Panc1 (cell line): ENCODE measurements at regions not wholly inside any gene's neighbourhood (a gene's known extent, or its start where the extent isn't known, plus 50 kb on each side); places are given as distances from the start of the nearest gene placed in this dataset.

Experiments
- POLR2AphosphoS5 ChIP-seq: IDR thresholded peaks from 2 replicates; pipeline ENCODE4 v1.6.1; 2012; ENCODE audit warnings: mild to moderate bottlenecking, low read depth, low read length, moderate library complexity
- SIN3A ChIP-seq: IDR thresholded peaks from 2 replicates; pipeline ENCODE4 v1.6.1; 2012; ENCODE audit warnings: low read depth, mild to moderate bottlenecking, low read length, moderate library complexity, borderline replicate concordance; ENCODE audit not compliant: insufficient read depth
- TCF7L2 ChIP-seq: IDR thresholded peaks from 2 replicates; pipeline ENCODE4 v1.6.1; 2011; ENCODE audit warnings: mild to moderate bottlenecking, low read depth, low read length, inconsistent platforms
- TF ChIP-seq, protein P1 (sequence below): fragments of 450-650 bp; IDR thresholded peaks from 2 replicates; pipeline ENCODE4 v1.5.1; 2017; ENCODE audit warnings: mild to moderate bottlenecking
- TF ChIP-seq, protein P2 (sequence below), 2 experiments: IDR thresholded peaks; 2 replicates each; pipeline ENCODE4 v1.6.1; 2011 to 2012; ENCODE audit warnings: low read depth in 2 of 2, control low read depth in 1 of 2, low read length in 1 of 2, mild to moderate bottlenecking in 1 of 2, moderate library complexity in 1 of 2; ENCODE audit not compliant: insufficient read depth in 1 of 2

DNA sequence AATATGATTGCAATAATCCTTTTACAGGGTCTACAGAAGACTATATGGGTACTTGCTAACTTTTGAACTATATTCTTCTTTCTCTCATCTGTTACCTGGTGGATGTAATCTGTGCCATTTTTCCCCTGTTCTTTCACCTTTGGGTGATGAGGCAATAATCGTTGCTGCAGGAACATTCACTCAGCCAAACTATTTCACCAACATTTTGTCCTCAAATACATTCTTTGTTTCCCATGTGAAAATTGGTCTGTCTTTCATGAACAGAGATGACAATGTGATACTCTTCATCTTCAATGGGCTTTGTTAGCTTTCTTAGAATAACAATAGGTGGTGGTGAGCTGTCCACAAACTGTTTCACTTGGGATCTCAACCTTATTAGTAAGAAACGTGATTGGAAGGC lies 52.1 kb upstream of the CAPRIN1 start:
- TF ChIP-seq, protein P1, sequence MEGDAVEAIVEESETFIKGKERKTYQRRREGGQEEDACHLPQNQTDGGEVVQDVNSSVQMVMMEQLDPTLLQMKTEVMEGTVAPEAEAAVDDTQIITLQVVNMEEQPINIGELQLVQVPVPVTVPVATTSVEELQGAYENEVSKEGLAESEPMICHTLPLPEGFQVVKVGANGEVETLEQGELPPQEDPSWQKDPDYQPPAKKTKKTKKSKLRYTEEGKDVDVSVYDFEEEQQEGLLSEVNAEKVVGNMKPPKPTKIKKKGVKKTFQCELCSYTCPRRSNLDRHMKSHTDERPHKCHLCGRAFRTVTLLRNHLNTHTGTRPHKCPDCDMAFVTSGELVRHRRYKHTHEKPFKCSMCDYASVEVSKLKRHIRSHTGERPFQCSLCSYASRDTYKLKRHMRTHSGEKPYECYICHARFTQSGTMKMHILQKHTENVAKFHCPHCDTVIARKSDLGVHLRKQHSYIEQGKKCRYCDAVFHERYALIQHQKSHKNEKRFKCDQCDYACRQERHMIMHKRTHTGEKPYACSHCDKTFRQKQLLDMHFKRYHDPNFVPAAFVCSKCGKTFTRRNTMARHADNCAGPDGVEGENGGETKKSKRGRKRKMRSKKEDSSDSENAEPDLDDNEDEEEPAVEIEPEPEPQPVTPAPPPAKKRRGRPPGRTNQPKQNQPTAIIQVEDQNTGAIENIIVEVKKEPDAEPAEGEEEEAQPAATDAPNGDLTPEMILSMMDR: no peak
- TF ChIP-seq SIN3A: no peak
- no peak for TF ChIP-seq POLR2AphosphoS5
- no peak for TF ChIP-seq TCF7L2
- TF ChIP-seq, protein P2, sequence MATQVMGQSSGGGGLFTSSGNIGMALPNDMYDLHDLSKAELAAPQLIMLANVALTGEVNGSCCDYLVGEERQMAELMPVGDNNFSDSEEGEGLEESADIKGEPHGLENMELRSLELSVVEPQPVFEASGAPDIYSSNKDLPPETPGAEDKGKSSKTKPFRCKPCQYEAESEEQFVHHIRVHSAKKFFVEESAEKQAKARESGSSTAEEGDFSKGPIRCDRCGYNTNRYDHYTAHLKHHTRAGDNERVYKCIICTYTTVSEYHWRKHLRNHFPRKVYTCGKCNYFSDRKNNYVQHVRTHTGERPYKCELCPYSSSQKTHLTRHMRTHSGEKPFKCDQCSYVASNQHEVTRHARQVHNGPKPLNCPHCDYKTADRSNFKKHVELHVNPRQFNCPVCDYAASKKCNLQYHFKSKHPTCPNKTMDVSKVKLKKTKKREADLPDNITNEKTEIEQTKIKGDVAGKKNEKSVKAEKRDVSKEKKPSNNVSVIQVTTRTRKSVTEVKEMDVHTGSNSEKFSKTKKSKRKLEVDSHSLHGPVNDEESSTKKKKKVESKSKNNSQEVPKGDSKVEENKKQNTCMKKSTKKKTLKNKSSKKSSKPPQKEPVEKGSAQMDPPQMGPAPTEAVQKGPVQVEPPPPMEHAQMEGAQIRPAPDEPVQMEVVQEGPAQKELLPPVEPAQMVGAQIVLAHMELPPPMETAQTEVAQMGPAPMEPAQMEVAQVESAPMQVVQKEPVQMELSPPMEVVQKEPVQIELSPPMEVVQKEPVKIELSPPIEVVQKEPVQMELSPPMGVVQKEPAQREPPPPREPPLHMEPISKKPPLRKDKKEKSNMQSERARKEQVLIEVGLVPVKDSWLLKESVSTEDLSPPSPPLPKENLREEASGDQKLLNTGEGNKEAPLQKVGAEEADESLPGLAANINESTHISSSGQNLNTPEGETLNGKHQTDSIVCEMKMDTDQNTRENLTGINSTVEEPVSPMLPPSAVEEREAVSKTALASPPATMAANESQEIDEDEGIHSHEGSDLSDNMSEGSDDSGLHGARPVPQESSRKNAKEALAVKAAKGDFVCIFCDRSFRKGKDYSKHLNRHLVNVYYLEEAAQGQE (IDR thresholded peaks at IDR 0.05; ENCODE audit: insufficient read depth in 1 of 2, low read depth in 2 of 2, low read length in 1 of 2): no peak
